K562 (cell line): ENCODE measurements at regions not wholly inside any gene's neighbourhood (a gene's known extent, or its start where the extent isn't known, plus 50 kb on each side); places are given as distances from the start of the nearest gene placed in this dataset.

Experiments
- CTCF ChIP-seq, 3 experiments: IDR thresholded peaks in 2 of 3; conservative IDR thresholded peaks in 1 of 3; 2 replicates each; pipeline ENCODE4 v1.5.1; 2011 to 2012; ENCODE audit warnings: low read length in 3 of 3, mild to moderate bottlenecking in 3 of 3, control low read depth in 2 of 3, improper control_type of control experiment in 1 of 3, inconsistent platforms in 1 of 3, low read depth in 1 of 3, mixed read lengths in 1 of 3, moderate library complexity in 1 of 3; ENCODE audit not compliant: insufficient read depth in 2 of 3
- EZH2 ChIP-seq: IDR thresholded peaks from 2 replicates; pipeline ENCODE4 v1.6.1; 2012; ENCODE audit warnings: low read depth, mild to moderate bottlenecking, inconsistent platforms, low read length, borderline replicate concordance
- FOXK1 ChIP-seq: sonication (generic); formaldehyde crosslinking; IDR thresholded peaks from 2 replicates; pipeline ENCODE4 v1.8.0; 2022; ENCODE audit warnings: missing genetic modification reagents, mild to moderate bottlenecking, borderline replicate concordance
- NCOR1 ChIP-seq: fragments of 450-650 bp; IDR thresholded peaks from 2 replicates; pipeline ENCODE4 v1.6.1; 2016; ENCODE audit warnings: mild to moderate bottlenecking, moderate library complexity
- POLR2A ChIP-seq: fragments of 450-650 bp; conservative IDR thresholded peaks from 2 replicates; pipeline ENCODE4 v1.6.1; 2016

- TF ChIP-seq POLR2A: no peak
- no peak for TF ChIP-seq CTCF (IDR thresholded peaks at IDR 0.05 in 2 of 3, conservative IDR thresholded peaks at IDR 0.05 in 1 of 3; ENCODE audit: insufficient read depth in 2 of 3, low read depth in 1 of 3, low read length in 3 of 3)
- no peak for TF ChIP-seq EZH2
- no peak for TF ChIP-seq NCOR1
- no peak for TF ChIP-seq FOXK1 (CRISPR knock-in tag)
Measured at GRCh38 chr15:38069511-38070011, 135.1 kb downstream of the TMCO5A start.
